Activated CD4-positive, alpha-beta T cell treated with anti-CD3 and anti-CD28 coated beads, Interleukin-2, Interleukin-4, amounts not matched to agents 100 ng/mL and 50 ng/mL, durations not matched to agents 16 hours and 8 hours (primary cell): ENCODE measurements at regions not wholly inside any gene's neighbourhood (a gene's known extent, or its start where the extent isn't known, plus 50 kb on each side); places are given as distances from the start of the nearest gene placed in this dataset.

Source experiments
- DNase-seq: peaks from one replicate; pipeline ENCODE4 v3.0.0-alpha.2; 2020; ENCODE audit warnings: low spot score

GRCh38 chr3:95352471-95352870 is 1289.6 kb downstream of the NSUN3 start:
- DNase-seq = no peak

- no peak for DNase-seq
Measured at GRCh38 chr3:95354489-95354888, 1291.6 kb downstream of the NSUN3 start.

- no peak for DNase-seq
Measured at GRCh38 chr3:95356764-95357501, 1294.1 kb downstream of the NSUN3 start.

GRCh38 chr3:95387242-95388021 is 1324.6 kb downstream of the NSUN3 start:
- no peak for DNase-seq

GRCh38 chr3:95389725-95390313 is 1327.0 kb downstream of the NSUN3 start:
- no peak for DNase-seq

GRCh38 chr3:95394286-95394685 is 1331.4 kb downstream of the NSUN3 start:
- DNase-seq = no peak

GRCh38 chr3:95399585-95399984 is 1336.7 kb downstream of the NSUN3 start:
- DNase-seq = no peak

- DNase-seq = no peak
Measured at GRCh38 chr3:95401693-95402092, 1338.8 kb downstream of the NSUN3 start.

GRCh38 chr3:95407709-95408463 is 1345.0 kb downstream of the NSUN3 start:
- no peak for DNase-seq

GRCh38 chr3:95408464-95408862 is 1345.6 kb downstream of the NSUN3 start:
- DNase-seq = no peak

- no peak for DNase-seq
Measured at GRCh38 chr3:95418251-95418650, 1355.4 kb downstream of the NSUN3 start.

- DNase-seq = no peak
Measured at GRCh38 chr3:95424279-95424678, 1361.4 kb downstream of the NSUN3 start.

GRCh38 chr3:95434491-95434890 is 1371.6 kb downstream of the NSUN3 start:
- DNase-seq = no peak

GRCh38 chr3:95437409-95437808 is 1374.5 kb downstream of the NSUN3 start:
- DNase-seq = no peak

GRCh38 chr3:95438274-95438673 is 1375.4 kb downstream of the NSUN3 start:
- no peak for DNase-seq

- no peak for DNase-seq
Measured at GRCh38 chr3:95442766-95443165, 1371.6 kb upstream of the EPHA6 start.

GRCh38 chr3:95449841-95450240 is 1364.6 kb upstream of the EPHA6 start:
- no peak for DNase-seq

- DNase-seq = no peak
Measured at GRCh38 chr3:95453242-95453641, 1361.2 kb upstream of the EPHA6 start.

GRCh38 chr3:95456835-95457234 is 1357.6 kb upstream of the EPHA6 start:
- no peak for DNase-seq

- no peak for DNase-seq
Measured at GRCh38 chr3:95459706-95460105, 1354.7 kb upstream of the EPHA6 start.

- no peak for DNase-seq
Measured at GRCh38 chr3:95460274-95460673, 1354.1 kb upstream of the EPHA6 start.

- DNase-seq = no peak
Measured at GRCh38 chr3:95462161-95462560, 1352.2 kb upstream of the EPHA6 start.
